IMR-90 (cell line): ENCODE measurements at regions not wholly inside any gene's neighbourhood (a gene's known extent, or its start where the extent isn't known, plus 50 kb on each side); places are given as distances from the start of the nearest gene placed in this dataset.

Experiments
- ATAC-seq: fragments of 200-7000 bp; cut with Tn5 transposase; 2 replicates; pipeline ENCODE4 v1.9.1; 2020; ENCODE audit warnings: low read depth, mild to moderate bottlenecking, moderate library complexity
- BruUV-seq: library from RNA; stranded (reverse); fragments of 400-500 nt; replicated peaks from 2 replicates; lab custom pipeline; 2021; lab: Mats Ljungman, UMichigan
- CTCF ChIA-PET: fragments of 300-600 bp; formaldehyde crosslinking; extraction: SDS; loops from one replicate; lab custom pipeline; 2021; ENCODE audit warnings: antibody characterized with exemption; lab: Yijun Ruan, JAX
- POLR2A ChIA-PET: fragments of 300-600 bp; sonication (Branson Sonifier 250); formaldehyde crosslinking; loops from one replicate; lab custom pipeline; 2022; ENCODE audit warnings: antibody characterized with exemption; ENCODE audit not compliant: unreplicated experiment; lab: Charles Lee
- DNase-seq: peaks from one replicate; pipeline ENCODE4 v3.0.0; 2013
- H2AFZ ChIP-seq: replicated peaks from 2 replicates; pipeline ENCODE3; 2013; ENCODE audit warnings: low read length, mild to moderate bottlenecking; ENCODE audit not compliant: poor library complexity
- H2AK5ac ChIP-seq: 2 replicates; pipeline ENCODE4 v1.6.1; 2013; ENCODE audit warnings: low read depth, low read length, inconsistent platforms
- H2AK9ac ChIP-seq: replicated peaks from 2 replicates; pipeline ENCODE3; 2013; ENCODE audit warnings: mild to moderate bottlenecking, low read depth, low read length, moderate library complexity; ENCODE audit not compliant: poor library complexity
- H2BK120ac ChIP-seq: 2 replicates; pipeline ENCODE4 v1.6.1; 2013; ENCODE audit warnings: low read depth, low read length, inconsistent platforms
- H2BK15ac ChIP-seq: 3 replicates; pipeline ENCODE4 v1.6.1; 2013; ENCODE audit warnings: low read depth, low read length, inconsistent platforms
- H2BK20ac ChIP-seq: 2 replicates; pipeline ENCODE4 v1.6.1; 2013; ENCODE audit warnings: low read depth, mild to moderate bottlenecking, inconsistent platforms, low read length, moderate library complexity
- H2BK5ac ChIP-seq: 2 replicates; pipeline ENCODE4 v1.6.1; 2013; ENCODE audit warnings: mild to moderate bottlenecking, low read depth, low read length, inconsistent platforms; ENCODE audit not compliant: poor library complexity, severe bottlenecking
- H3K14ac ChIP-seq: replicated peaks from 2 replicates; pipeline ENCODE4 v1.6.1; 2013; ENCODE audit warnings: low read depth, low read length, inconsistent platforms
- H3K18ac ChIP-seq: 2 replicates; pipeline ENCODE4 v1.6.1; 2013; ENCODE audit warnings: low read depth, low read length, control low read depth
- H3K23ac ChIP-seq: 2 replicates; pipeline ENCODE4 v1.6.1; 2013; ENCODE audit warnings: low read depth, low read length, inconsistent platforms
- H3K27ac ChIP-seq: 2 replicates; pipeline ENCODE4 v1.5.1; 2013; ENCODE audit warnings: mild to moderate bottlenecking, control low read depth, low read length; ENCODE audit not compliant: insufficient read depth
- H3K27me3 ChIP-seq: 2 replicates; pipeline ENCODE4 v1.6.1; 2013; ENCODE audit warnings: low read length; ENCODE audit not compliant: control insufficient read depth, insufficient read depth
- H3K36me3 ChIP-seq: 2 replicates; pipeline ENCODE4 v1.6.1; 2013; ENCODE audit warnings: low read length, mixed read lengths; ENCODE audit not compliant: control insufficient read depth, insufficient read depth
- H3K4ac ChIP-seq: 2 replicates; pipeline ENCODE4 v1.6.1; 2013; ENCODE audit warnings: low read depth, low read length, inconsistent platforms
- H3K4me1 ChIP-seq: 2 replicates; pipeline ENCODE4 v1.6.1; 2013; ENCODE audit warnings: low read length, mixed read lengths; ENCODE audit not compliant: control insufficient read depth, insufficient read depth
- H3K4me2 ChIP-seq: 2 replicates; pipeline ENCODE4 v1.6.1; 2013; ENCODE audit warnings: low read depth, mild to moderate bottlenecking, control low read depth, low read length, moderate library complexity
- H3K4me3 ChIP-seq: 2 replicates; pipeline ENCODE4 v1.5.1; 2013; ENCODE audit warnings: low read depth, mild to moderate bottlenecking, control low read depth, low read length, moderate library complexity; ENCODE audit not compliant: insufficient read depth
- H3K56ac ChIP-seq: 2 replicates; pipeline ENCODE4 v1.6.1; 2013; ENCODE audit warnings: low read length, inconsistent platforms; ENCODE audit not compliant: insufficient read depth; ENCODE audit errors: extremely low read depth
- H3K79me1 ChIP-seq, 2 experiments: 2 replicates each; pipeline ENCODE4 v1.6.1; 2013; ENCODE audit warnings: low read length in 2 of 2, inconsistent platforms in 1 of 2, low read depth in 1 of 2
- H3K9ac ChIP-seq: 2 replicates; pipeline ENCODE4 v1.6.1; 2013; ENCODE audit warnings: low read depth, low read length, control low read depth
- H3K9me1 ChIP-seq: 2 replicates; pipeline ENCODE4 v1.6.1; 2013; ENCODE audit warnings: low read length, inconsistent platforms; ENCODE audit not compliant: insufficient read depth
- H3K9me3 ChIP-seq: 2 replicates; pipeline ENCODE4 v1.6.1; 2013; ENCODE audit warnings: low read length; ENCODE audit not compliant: control insufficient read depth, insufficient read depth
- H4K20me1 ChIP-seq: 2 replicates; pipeline ENCODE4 v1.6.1; 2013; ENCODE audit warnings: low read length, inconsistent platforms; ENCODE audit not compliant: insufficient read depth
- H4K5ac ChIP-seq: 2 replicates; pipeline ENCODE4 v1.6.1; 2013; ENCODE audit warnings: mild to moderate bottlenecking, low read depth, low read length, control low read depth
- H4K8ac ChIP-seq, 2 experiments: 2 replicates each; pipeline ENCODE4 v1.6.1; 2013; ENCODE audit warnings: low read depth in 2 of 2, low read length in 2 of 2, control low read depth in 1 of 2, inconsistent platforms in 1 of 2
- H4K91ac ChIP-seq: 2 replicates; pipeline ENCODE4 v1.6.1; 2013; ENCODE audit warnings: low read depth, low read length, inconsistent platforms; ENCODE audit not compliant: insufficient read depth
- BHLHE40 ChIP-seq: fragments of 150-350 bp; IDR thresholded peaks from 2 replicates; pipeline ENCODE4 v1.6.1; 2016; ENCODE audit warnings: mild to moderate bottlenecking, low read depth, low read length
- CEBPB ChIP-seq: IDR thresholded peaks from 2 replicates; pipeline ENCODE4 v1.6.1; 2012; ENCODE audit warnings: low read depth, low read length, improper control_type of control experiment
- CHD1 ChIP-seq: IDR thresholded peaks from 2 replicates; pipeline ENCODE4 v1.6.1; 2012; ENCODE audit warnings: low read depth, low read length, improper control_type of control experiment
- FOS ChIP-seq: fragments of 150-350 bp; IDR thresholded peaks from 2 replicates; pipeline ENCODE4 v1.6.1; 2016; ENCODE audit warnings: low read depth, low read length
- MAFK ChIP-seq: IDR thresholded peaks from 2 replicates; pipeline ENCODE4 v1.6.1; 2012; ENCODE audit warnings: low read depth, low read length, improper control_type of control experiment
- MAZ ChIP-seq: IDR thresholded peaks from 2 replicates; pipeline ENCODE4 v1.6.1; 2012; ENCODE audit warnings: low read depth, mild to moderate bottlenecking, low read length, improper control_type of control experiment, moderate library complexity, borderline replicate concordance
- MXI1 ChIP-seq: IDR thresholded peaks from 2 replicates; pipeline ENCODE4 v1.6.1; 2012; ENCODE audit warnings: low read depth, mild to moderate bottlenecking, low read length, moderate library complexity, borderline replicate concordance
- NFE2L2 ChIP-seq: fragments of 150-350 bp; IDR thresholded peaks from 2 replicates; pipeline ENCODE4 v1.6.1; 2016; ENCODE audit warnings: low read depth, mild to moderate bottlenecking, low read length
- POLR2A ChIP-seq: IDR thresholded peaks from 2 replicates; pipeline ENCODE4 v1.6.1; 2012; ENCODE audit warnings: mild to moderate bottlenecking, low read depth, low read length
- RAD21 ChIP-seq: IDR thresholded peaks from 2 replicates; pipeline ENCODE4 v1.6.1; 2012; ENCODE audit warnings: low read length, improper control_type of control experiment
- RCOR1 ChIP-seq: IDR thresholded peaks from 2 replicates; pipeline ENCODE4 v1.6.1; 2012; ENCODE audit warnings: mild to moderate bottlenecking, low read length, improper control_type of control experiment; ENCODE audit not compliant: insufficient replicate concordance
- RFX5 ChIP-seq: IDR thresholded peaks from 2 replicates; pipeline ENCODE4 v1.8.0; 2012; ENCODE audit warnings: low read depth, mild to moderate bottlenecking, low read length, moderate library complexity
- SMC3 ChIP-seq: fragments of 150-350 bp; IDR thresholded peaks from 2 replicates; pipeline ENCODE4 v1.6.1; 2016; ENCODE audit warnings: low read depth, mild to moderate bottlenecking, antibody characterized with exemption, low read length, moderate library complexity
- WGBS, 2 experiments: methylation state at CpG; one replicate each; pipeline versions ENCODE4 v1.1.5 to v1.1.7; 2013; ENCODE audit warnings: missing lambda C conversion rate in 2 of 2; ENCODE audit not compliant: insufficient read length in 1 of 2; ENCODE audit errors: extremely low coverage in 2 of 2; 5-methylcytosine and 5-hydroxymethylcytosine counted together
- dilution Hi-C: fragments of 300-500 bp; cut with HindIII; formaldehyde crosslinking; loops from one replicate; pipeline ENCODE4 v1.14.3; 2018; ENCODE audit warnings: low sequenced_read_pairs; ENCODE audit not compliant: unreplicated experiment
- in situ Hi-C: fragments of 300-500 bp; cut with MboI; formaldehyde crosslinking; loops from 3 replicates; pipeline ENCODE4 v1.14.3; 2019; ENCODE audit warnings: low sequenced_read_pairs, inconsistent platforms, mixed read lengths
- intact Hi-C: fragments of 100-400 bp; cut with micrococcal nuclease; formaldehyde crosslinking; loops from 2 replicates; pipeline ENCODE4 v1.10.0; 2022
- TF ChIP-seq, protein P1 (sequence below): fragments of 150-350 bp; IDR thresholded peaks from 2 replicates; pipeline ENCODE4 v1.6.1; 2017; ENCODE audit warnings: mild to moderate bottlenecking, antibody characterized with exemption, low read length, low read depth
- TF ChIP-seq, protein P2 (sequence below): conservative IDR thresholded peaks from 2 replicates; pipeline ENCODE4 v1.5.1; 2012; ENCODE audit warnings: mild to moderate bottlenecking, low read depth, low read length, improper control_type of control experiment
- TF ChIP-seq, protein P3 (sequence below): fragments of 150-350 bp; IDR thresholded peaks from 2 replicates; pipeline ENCODE4 v1.6.1; 2016; ENCODE audit warnings: low read depth, mild to moderate bottlenecking, low read length, moderate library complexity, borderline replicate concordance

DNA sequence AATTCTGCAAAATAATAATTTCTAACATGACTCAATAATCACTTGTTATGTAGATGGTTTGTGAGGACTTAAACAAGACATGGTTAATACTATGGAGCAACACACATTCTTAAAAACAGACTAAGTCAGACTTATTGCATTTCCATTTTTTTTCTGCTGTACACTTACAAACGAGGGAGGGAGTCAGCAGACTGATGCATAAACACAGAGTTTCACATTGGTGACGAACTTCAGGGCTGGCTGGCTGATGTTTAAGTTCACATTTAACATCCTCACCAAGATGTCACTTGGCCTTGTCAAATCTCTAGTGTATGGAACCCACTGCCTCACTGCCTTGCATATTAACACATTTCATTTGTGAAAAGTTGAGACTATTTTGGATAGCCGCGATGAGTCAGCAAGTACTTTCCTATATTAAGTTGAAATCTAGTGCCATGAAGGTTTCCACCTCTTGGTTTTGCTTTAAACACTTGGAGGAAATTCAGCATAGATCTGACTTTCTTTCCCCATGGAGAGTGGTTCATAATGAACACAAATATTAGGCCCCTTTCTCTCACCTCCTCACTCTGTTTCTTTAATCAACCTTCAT, 337.5 kb upstream of the RUNX1 start:
- no peak overlapping the region for H4K5ac ChIP-seq
- ATAC-seq = peak; percentile 35; the same call in 1 of the 2 replicates
- no peaks in the 10 kb centered on the region for H3K9me3 ChIP-seq
- peak; percentile 56 for DNase-seq
- no peak overlapping the region for H3K14ac ChIP-seq
- TF ChIP-seq RFX5 = no peak
- TF ChIP-seq CEBPB = peak; percentile 18; the same call in 1 of the 2 replicates
- TF ChIP-seq NFE2L2 = no peak
- no peak for TF ChIP-seq FOS
- TF ChIP-seq, protein P1, sequence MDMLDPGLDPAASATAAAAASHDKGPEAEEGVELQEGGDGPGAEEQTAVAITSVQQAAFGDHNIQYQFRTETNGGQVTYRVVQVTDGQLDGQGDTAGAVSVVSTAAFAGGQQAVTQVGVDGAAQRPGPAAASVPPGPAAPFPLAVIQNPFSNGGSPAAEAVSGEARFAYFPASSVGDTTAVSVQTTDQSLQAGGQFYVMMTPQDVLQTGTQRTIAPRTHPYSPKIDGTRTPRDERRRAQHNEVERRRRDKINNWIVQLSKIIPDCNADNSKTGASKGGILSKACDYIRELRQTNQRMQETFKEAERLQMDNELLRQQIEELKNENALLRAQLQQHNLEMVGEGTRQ = no peak
- no peak for TF ChIP-seq RAD21
- no peak for TF ChIP-seq CHD1
- no peak for TF ChIP-seq BHLHE40
- TF ChIP-seq MAZ = no peak
- TF ChIP-seq MXI1 = no peak
- TF ChIP-seq, protein P2, sequence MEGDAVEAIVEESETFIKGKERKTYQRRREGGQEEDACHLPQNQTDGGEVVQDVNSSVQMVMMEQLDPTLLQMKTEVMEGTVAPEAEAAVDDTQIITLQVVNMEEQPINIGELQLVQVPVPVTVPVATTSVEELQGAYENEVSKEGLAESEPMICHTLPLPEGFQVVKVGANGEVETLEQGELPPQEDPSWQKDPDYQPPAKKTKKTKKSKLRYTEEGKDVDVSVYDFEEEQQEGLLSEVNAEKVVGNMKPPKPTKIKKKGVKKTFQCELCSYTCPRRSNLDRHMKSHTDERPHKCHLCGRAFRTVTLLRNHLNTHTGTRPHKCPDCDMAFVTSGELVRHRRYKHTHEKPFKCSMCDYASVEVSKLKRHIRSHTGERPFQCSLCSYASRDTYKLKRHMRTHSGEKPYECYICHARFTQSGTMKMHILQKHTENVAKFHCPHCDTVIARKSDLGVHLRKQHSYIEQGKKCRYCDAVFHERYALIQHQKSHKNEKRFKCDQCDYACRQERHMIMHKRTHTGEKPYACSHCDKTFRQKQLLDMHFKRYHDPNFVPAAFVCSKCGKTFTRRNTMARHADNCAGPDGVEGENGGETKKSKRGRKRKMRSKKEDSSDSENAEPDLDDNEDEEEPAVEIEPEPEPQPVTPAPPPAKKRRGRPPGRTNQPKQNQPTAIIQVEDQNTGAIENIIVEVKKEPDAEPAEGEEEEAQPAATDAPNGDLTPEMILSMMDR = no peak
- TF ChIP-seq RCOR1 = no peak
- peak; percentile 63 for TF ChIP-seq MAFK
- TF ChIP-seq, protein P3, sequence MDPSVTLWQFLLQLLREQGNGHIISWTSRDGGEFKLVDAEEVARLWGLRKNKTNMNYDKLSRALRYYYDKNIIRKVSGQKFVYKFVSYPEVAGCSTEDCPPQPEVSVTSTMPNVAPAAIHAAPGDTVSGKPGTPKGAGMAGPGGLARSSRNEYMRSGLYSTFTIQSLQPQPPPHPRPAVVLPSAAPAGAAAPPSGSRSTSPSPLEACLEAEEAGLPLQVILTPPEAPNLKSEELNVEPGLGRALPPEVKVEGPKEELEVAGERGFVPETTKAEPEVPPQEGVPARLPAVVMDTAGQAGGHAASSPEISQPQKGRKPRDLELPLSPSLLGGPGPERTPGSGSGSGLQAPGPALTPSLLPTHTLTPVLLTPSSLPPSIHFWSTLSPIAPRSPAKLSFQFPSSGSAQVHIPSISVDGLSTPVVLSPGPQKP = no peak
- TF ChIP-seq POLR2A = no peak
- TF ChIP-seq SMC3 = no peak
- H2AFZ ChIP-seq = no peak overlapping the region
- no peak overlapping the region for H2BK15ac ChIP-seq
- H3K56ac ChIP-seq = no peak overlapping the region
- no peak overlapping the region for H4K8ac ChIP-seq
- no peak overlapping the region for H2BK5ac ChIP-seq
- H4K20me1 ChIP-seq = no peaks in the 10 kb centered on the region
- in situ Hi-C loops (no loop called here), dilution Hi-C loops (no loop called here), intact Hi-C loops (no loop called here)
- no TSS peak for BruUV-seq
- H3K4me1 ChIP-seq = peaks cover 2% of the 10 kb centered on the region; the same call in 1 of the 2 replicates
- H3K4me3 ChIP-seq = no peak overlapping the region
- H3K4me2 ChIP-seq = no peak overlapping the region; the same call in 1 of the 2 replicates
- H2BK120ac ChIP-seq = no peak overlapping the region
- no CpG with 5 or more reads among the region's 4 CpGs for whole genome bisulfite sequencing, 2 experiments
- no peaks in the 10 kb centered on the region for H3K79me1 ChIP-seq
- no peak overlapping the region for H2AK5ac ChIP-seq
- H3K9ac ChIP-seq = no peak overlapping the region
- no peak overlapping the region for H3K27ac ChIP-seq
- H4K91ac ChIP-seq = no peak overlapping the region
- H3K18ac ChIP-seq = peak overlapping the region; percentile 13; the same call in 1 of the 2 replicates
- H2BK20ac ChIP-seq = no peak overlapping the region
- no peak overlapping the region for H2AK9ac ChIP-seq
- H3K4ac ChIP-seq = no peak overlapping the region
- H3K36me3 ChIP-seq = no peaks in the 10 kb centered on the region
- H3K27me3 ChIP-seq = no peaks in the 10 kb centered on the region
- no peak overlapping the region for H3K23ac ChIP-seq
- POLR2A ChIA-PET = no interaction called here
- H3K9me1 ChIP-seq = no peaks in the 10 kb centered on the region
- CTCF ChIA-PET = no interaction called here
